A673 (cell line): ENCODE measurements at regions not wholly inside any gene's neighbourhood (a gene's known extent, or its start where the extent isn't known, plus 50 kb on each side); places are given as distances from the start of the nearest gene placed in this dataset.

ENCODE experiments used
- BruUV-seq: library from RNA; stranded (reverse); fragments of 400-500 nt; replicated peaks from 2 replicates; lab custom pipeline; 2021; lab: Mats Ljungman, UMichigan
- CTCF ChIA-PET: fragments of 300-600 bp; sonication (Branson Sonifier 250); formaldehyde crosslinking; loops from one replicate; lab custom pipeline; 2022; ENCODE audit warnings: antibody characterized with exemption; lab: Charles Lee
- POLR2A ChIA-PET: fragments of 300-600 bp; sonication (Branson Sonifier 250); formaldehyde crosslinking; loops from one replicate; lab custom pipeline; 2022; ENCODE audit warnings: antibody characterized with exemption; ENCODE audit not compliant: low non-redundant PET; lab: Charles Lee
- DNase-seq: peaks from one replicate; pipeline ENCODE4 v3.0.0-alpha.2; 2015; ENCODE audit warnings: low spot score
- H3K27ac ChIP-seq: fragments of 200-600 bp; sonication (generic); 2 replicates; pipeline ENCODE4 v1.5.1; 2016; ENCODE audit warnings: mixed run types, low read depth, mild to moderate bottlenecking, mixed read lengths, antibody characterized with exemption, low read length; ENCODE audit not compliant: poor library complexity, severe bottlenecking
- H3K27me3 ChIP-seq: fragments of 200-600 bp; sonication (generic); replicated peaks from 2 replicates; pipeline ENCODE4 v1.6.1; 2017; ENCODE audit warnings: mixed run types, low read depth, mild to moderate bottlenecking, mixed read lengths, antibody characterized with exemption, low read length; ENCODE audit not compliant: insufficient read depth, poor library complexity
- H3K36me3 ChIP-seq: fragments of 200-600 bp; sonication (generic); 2 replicates; pipeline ENCODE4 v1.6.1; 2016; ENCODE audit warnings: mixed run types, mild to moderate bottlenecking, mixed read lengths, antibody characterized with exemption, low read length; ENCODE audit not compliant: insufficient read depth, poor library complexity, severe bottlenecking
- H3K4me1 ChIP-seq: fragments of 200-600 bp; sonication (generic); 2 replicates; pipeline ENCODE4 v1.6.1; 2017; ENCODE audit warnings: mixed run types, mild to moderate bottlenecking, mixed read lengths, antibody characterized with exemption, low read length; ENCODE audit not compliant: insufficient read depth, poor library complexity, severe bottlenecking
- H3K4me3 ChIP-seq: fragments of 200-600 bp; sonication (generic); 2 replicates; pipeline ENCODE4 v1.5.1; 2016; ENCODE audit warnings: low read depth, mixed run types, mild to moderate bottlenecking, mixed read lengths, low read length; ENCODE audit not compliant: poor library complexity, severe bottlenecking
- H3K9me3 ChIP-seq: fragments of 200-600 bp; sonication (generic); 2 replicates; pipeline ENCODE4 v1.6.1; 2016; ENCODE audit warnings: mixed run types, low read depth, mild to moderate bottlenecking, mixed read lengths, antibody characterized with exemption, low read length; ENCODE audit not compliant: poor library complexity, severe bottlenecking
- EZH2 ChIP-seq: fragments of 200-600 bp; sonication (generic); IDR thresholded peaks from 2 replicates; pipeline ENCODE4 v1.6.1; 2017; ENCODE audit warnings: borderline replicate concordance, low read depth, mild to moderate bottlenecking, mixed read lengths, antibody characterized with exemption, low read length; ENCODE audit not compliant: poor library complexity, severe bottlenecking
- intact Hi-C: fragments of 100-400 bp; cut with micrococcal nuclease; formaldehyde crosslinking; loops from one replicate; pipeline ENCODE4 v1.10.0; 2022; ENCODE audit not compliant: unreplicated experiment
- TF ChIP-seq, protein P1 (sequence below): fragments of 300-800, 200-600 bp; sonication (generic); conservative IDR thresholded peaks from 2 replicates; pipeline ENCODE4 v1.5.1; 2017; ENCODE audit warnings: low read depth, mild to moderate bottlenecking, antibody characterized with exemption, low read length, moderate library complexity, mixed read lengths

DNA sequence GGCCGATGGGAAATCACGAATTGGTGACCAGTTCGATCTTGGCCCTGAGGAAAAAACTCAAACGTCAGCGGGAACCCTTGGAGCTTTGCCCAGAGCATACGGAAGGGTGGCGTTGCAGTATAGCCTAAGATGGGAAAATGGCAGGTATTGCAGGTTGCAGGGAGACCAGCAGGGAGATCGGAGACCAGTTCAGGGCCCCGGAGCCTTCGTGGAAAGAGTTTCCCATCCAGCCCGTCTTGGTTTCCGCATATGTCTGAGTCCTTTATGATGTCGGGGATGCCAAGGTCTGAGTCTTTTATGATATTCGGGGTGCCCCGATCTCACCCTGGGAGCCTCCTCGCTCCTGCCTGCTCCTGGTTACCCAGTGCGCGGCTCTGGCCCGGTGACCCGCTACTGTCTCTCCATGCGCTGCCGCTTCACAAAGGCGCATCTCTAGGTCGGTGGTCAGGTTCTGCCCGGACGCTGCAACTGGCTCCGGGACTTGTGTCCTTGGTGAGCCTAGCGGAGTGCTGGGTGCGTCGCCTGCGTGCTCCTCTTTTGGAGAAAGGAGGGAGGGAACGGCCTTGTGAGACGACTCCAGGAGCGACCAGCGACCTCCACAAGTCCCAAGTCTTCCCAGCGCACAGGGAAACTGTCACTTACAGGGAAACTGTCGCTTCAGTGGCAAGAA is 94.2 kb downstream of the PRKAB2 start:
- DNase-seq = no peak
- Histone ChIP-seq H3K9me3 (no peaks in the 10 kb centered on the region), H3K27me3 (peaks cover 16% of the 10 kb centered on the region), H3K4me1 (no peaks in the 10 kb centered on the region), H3K27ac (no peak overlapping the region), H3K4me3 (no peak overlapping the region), H3K36me3 (no peaks in the 10 kb centered on the region)
- TF ChIP-seq EZH2 = no peak
- TF ChIP-seq, protein P1, sequence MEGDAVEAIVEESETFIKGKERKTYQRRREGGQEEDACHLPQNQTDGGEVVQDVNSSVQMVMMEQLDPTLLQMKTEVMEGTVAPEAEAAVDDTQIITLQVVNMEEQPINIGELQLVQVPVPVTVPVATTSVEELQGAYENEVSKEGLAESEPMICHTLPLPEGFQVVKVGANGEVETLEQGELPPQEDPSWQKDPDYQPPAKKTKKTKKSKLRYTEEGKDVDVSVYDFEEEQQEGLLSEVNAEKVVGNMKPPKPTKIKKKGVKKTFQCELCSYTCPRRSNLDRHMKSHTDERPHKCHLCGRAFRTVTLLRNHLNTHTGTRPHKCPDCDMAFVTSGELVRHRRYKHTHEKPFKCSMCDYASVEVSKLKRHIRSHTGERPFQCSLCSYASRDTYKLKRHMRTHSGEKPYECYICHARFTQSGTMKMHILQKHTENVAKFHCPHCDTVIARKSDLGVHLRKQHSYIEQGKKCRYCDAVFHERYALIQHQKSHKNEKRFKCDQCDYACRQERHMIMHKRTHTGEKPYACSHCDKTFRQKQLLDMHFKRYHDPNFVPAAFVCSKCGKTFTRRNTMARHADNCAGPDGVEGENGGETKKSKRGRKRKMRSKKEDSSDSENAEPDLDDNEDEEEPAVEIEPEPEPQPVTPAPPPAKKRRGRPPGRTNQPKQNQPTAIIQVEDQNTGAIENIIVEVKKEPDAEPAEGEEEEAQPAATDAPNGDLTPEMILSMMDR = no peak
- POLR2A ChIA-PET = no interaction called here
- BruUV-seq = no TSS peak
- CTCF ChIA-PET = no interaction called here
- intact Hi-C loops = no loop called here

DNA sequence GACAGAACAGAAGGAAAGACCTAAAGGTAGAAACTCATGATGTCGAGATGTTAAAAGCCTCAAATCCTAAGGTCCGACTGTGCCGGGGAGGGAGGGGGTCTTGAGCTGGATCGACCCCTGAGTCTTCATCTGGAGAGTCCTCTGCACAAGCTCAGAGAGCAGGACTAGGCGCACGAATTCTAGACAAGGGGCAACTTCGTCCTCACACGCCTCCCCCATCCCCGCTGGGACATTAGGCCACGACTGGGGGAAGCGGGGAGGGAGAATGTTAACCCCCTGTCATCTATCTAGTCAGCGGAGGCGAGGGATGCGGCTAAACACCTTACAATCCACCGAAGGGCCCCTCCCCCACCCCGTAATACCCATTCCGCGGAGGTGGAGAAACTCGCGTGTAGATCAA is 94.7 kb downstream of the PRKAB2 start:
- POLR2A ChIA-PET = no interaction called here
- BruUV-seq = no TSS peak
- Histone ChIP-seq H3K4me1 (no peaks in the 10 kb centered on the region), H3K27ac (no peak overlapping the region), H3K36me3 (no peaks in the 10 kb centered on the region), H3K9me3 (no peaks in the 10 kb centered on the region), H3K4me3 (no peak overlapping the region), H3K27me3 (peaks cover 21% of the 10 kb centered on the region)
- CTCF ChIA-PET = no interaction called here
- TF ChIP-seq EZH2 = no peak
- TF ChIP-seq, protein P1 = no peak
- no peak for DNase-seq
- intact Hi-C loops = no loop called here

DNA sequence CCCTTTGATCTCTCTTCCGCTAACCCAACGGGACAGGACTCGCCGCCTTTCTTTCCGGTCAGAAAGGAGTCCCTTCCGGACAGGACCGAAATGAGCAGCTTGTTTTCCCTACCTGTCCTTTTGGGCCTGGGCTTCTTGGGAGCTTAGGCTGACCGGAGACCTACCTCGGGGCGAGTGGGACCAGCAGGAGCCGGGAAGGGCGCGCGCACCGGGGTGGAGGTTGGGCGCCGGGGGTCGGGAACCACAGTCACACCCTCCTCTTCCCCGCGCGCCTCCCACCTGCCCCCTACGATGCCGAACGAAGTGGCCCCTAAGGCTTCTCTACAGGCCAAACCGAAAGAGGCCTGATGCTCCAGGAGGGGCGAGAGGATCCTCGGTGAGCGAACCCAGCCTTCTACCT is 95.2 kb downstream of the PRKAB2 start:
- CTCF ChIA-PET = no interaction called here
- Histone ChIP-seq H3K4me1 (no peaks in the 10 kb centered on the region), H3K9me3 (no peaks in the 10 kb centered on the region), H3K27ac (no peak overlapping the region), H3K36me3 (no peaks in the 10 kb centered on the region), H3K4me3 (no peak overlapping the region), H3K27me3 (peaks cover 25% of the 10 kb centered on the region)
- no TSS peak for BruUV-seq
- intact Hi-C loops = no loop called here
- DNase-seq = no peak
- TF ChIP-seq, protein P1 = no peak
- no peak for TF ChIP-seq EZH2
- POLR2A ChIA-PET = no interaction called here
